UCSD-AML1 (cell line): ENCODE measurements at regions not wholly inside any gene's neighbourhood (a gene's known extent, or its start where the extent isn't known, plus 50 kb on each side); places are given as distances from the start of the nearest gene placed in this dataset.

Experiments used
- DNase-seq: peaks from one replicate; lab custom pipeline; 2025; ENCODE audit not compliant: unreplicated experiment; lab: John Stamatoyannopoulos, UW

DNA sequence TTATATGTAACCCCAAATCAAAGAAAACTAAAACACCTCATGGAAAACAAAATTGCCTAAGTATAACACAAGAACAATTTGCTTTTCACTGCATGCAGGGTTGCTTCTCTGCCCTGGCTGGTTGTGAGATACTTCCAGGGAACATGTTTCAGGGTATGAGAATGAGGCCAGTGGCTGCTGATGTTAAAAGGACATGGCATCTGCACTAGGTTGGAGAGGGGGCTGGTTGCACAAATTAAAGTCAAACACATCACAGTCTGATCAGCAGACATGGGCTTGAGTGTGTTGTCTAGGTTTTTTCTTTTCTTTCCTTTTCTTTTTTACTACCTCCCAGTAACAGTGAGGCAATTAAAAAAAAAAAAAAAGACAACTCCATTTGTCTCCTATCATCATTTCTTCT, 374.9 kb downstream of the MCTP2 start:
- DNase-seq = no peak

DNA sequence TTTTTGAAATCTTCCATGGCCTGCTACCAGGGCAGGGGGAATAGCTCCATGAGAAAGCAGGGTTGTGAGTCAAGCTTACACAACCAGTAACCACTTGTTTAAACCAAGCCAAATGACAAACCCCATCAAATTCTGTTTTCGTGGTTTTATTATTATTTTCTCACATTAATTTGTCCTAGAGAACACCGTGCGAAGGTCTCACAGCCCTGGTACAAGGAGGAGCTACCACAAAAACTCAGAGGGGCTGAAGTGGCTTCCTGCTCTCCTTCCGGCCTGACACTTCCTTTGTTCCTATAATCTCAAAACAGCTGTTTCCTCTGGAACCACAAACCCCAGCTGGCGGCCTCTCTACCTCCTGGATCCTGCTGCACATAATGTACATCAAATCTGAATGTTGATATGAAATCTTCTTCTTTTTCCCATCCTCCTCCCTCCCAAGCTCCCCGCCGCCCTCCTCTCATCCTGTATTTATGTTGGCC, 375.9 kb downstream of the MCTP2 start:
- DNase-seq = peak; percentile 73

DNA sequence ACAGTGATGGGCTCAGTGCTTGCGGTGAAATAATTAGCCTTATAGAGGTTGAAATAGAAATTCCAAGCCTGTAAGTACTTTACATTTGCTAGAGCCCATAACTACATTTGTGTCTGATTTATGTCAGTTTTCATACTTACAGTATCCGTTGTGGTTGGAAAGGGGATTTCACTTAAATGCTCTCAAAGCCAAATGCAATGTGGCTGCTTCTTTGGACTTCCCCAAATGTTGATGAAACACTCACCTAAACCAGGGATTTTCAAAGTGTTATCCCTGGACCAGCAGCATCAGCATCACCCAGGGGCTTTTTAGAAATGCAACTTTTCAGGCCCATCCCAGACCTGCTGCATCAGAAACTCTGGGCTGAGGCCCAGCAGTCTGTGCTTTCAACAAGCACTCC, 378.7 kb downstream of the MCTP2 start:
- DNase-seq = no peak

DNA sequence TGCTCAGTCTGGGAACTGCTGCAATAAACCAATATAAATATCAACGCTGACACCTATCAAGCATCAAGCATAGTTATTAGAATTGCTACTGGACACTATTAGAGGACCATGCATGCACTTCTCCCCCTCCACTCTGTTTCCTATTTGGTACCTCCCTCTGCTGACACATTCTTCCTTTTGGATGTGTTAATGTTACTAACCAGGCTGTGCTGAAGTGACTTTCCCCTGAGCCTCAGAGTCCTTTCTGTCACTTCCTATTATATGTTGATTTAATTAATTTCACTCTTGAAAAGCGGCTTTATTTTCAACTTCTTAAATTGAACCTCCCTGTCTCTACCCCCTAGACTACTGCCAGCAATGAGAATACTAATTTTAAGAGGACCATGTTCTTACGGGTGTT, 379.1 kb downstream of the MCTP2 start:
- DNase-seq = no peak

DNA sequence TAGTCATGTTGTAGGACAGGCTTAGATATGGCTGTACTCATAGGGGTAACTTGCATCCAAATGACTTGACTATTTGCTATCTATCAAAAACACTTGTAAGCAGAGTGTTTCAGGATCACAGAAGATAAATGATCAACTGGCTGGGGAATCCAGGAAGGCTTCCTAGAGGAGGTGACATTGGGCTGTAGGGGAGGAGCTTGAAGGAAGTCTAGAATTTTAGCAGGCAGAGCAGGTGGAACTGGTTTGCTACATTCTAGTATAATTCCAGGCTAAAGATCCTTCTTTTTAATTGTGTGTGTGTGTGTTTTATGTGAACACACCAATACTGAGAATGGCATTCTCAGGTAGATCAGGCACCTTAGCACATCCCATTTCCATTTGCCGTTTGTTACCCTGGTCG, 380.3 kb downstream of the MCTP2 start:
- DNase-seq = no peak

DNA sequence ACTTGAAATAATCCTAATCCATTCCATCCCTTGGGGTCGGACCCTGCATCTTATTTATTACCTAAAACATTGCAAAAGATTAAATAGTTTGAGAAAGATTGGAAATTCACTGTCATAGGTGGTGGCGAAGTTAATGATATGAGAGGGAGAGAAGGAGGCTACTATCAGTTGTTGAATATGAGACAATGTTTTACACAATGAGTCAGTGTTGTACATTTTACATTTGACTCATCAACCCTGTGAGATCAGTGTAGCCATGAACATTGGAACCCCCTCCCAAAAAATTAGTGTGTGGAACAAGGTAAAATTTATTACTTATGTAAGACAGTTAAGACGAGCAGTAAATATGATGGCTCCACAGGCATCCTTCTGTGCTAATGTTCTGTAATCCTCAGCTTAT, 384.3 kb downstream of the MCTP2 start:
- no peak for DNase-seq

DNA sequence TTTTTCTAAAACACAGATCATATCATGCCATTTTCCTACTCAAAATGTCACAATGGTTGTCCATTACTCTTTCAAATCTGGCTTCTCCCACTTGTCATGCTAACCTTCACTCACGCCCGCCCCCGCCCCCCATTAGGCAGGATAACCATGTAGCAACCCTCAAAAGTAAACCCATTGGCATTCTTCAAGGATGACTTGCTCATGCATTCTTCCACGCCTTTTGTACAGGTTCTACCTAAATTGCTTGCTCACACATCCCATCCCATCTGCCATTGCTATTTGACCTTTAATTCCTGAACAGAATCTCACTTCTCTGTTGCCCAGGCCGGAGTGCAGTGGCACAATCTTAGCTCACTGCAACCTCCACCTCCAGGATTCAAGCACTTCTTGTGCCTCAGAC, 389.3 kb downstream of the MCTP2 start:
- no peak for DNase-seq

DNA sequence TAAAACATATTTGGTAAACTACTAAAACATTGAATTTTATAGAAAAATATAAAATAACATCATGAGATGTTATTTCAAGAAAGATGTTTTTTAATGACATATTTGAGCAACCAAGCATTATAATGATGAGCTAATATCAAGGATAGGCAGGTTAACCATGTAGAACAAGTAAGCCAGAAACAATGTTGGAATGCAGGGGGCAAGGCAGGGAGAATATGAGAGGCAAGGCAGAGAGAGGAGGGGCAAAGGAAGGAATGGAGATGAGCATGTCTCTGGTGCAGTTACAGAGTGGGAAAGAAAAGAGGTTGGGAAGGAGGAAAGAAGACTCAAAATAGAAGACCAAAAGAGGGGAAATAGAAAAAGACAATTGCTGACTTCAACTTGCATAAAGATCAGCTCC, 390.4 kb downstream of the MCTP2 start:
- no peak for DNase-seq

DNA sequence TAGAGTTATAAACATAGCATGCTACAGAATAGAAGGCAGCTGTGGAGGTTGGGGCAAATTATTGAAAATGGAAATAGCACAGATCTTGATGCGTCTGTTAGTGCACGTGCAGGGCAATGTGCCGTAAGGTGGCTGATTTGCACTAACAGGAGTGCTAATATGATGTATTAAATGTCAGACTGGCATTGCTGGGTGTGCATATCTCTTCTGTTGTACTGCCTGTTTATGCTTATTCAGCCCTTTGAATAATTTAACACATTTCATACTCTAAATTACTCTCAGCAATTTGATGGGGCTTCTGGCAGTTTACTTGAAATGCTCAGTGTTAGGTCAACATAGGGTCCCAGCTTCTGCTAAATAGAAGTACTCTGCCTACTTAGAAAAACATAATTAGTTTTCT, 395.6 kb downstream of the MCTP2 start:
- DNase-seq = no peak

DNA sequence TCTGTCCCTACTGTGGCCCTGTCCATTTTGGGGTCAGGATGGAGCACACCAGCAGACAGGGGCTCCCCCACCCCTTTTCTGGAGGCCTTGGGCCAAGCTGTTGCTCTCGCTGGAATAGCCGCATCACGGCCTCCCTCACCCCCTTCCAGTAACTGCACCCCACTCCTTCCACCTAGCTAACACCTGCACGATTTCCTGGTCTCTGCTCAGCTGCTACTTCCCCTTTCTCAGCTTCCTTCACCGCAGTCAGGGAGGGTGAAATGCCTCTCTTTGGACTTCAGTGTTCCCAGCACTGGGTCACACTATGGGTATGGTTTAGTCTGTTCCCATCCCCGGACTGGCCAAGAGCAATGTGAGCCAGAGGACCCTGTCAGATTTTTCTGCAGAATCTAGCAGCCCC, 400.2 kb downstream of the MCTP2 start:
- DNase-seq = peak; percentile 23

DNA sequence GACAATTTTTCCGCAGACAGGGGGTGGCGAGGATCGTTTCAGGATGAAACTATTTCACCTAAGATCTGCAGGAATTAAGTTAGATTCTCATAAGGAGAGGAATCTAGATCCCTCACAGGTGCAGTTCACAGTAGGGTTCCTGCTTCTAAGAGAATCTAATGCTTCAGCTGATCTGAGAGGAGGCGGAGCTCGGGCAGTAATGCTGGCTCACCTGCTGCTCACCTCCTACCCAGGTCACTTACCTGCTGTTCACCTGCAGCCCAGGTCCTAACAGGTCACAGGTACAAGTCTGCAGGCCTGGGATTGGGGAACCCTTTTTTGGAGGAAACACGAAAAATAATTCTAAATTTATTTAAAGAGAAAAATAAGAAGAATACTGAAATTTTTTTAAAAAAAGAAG, 406.8 kb downstream of the MCTP2 start:
- no peak for DNase-seq

DNA sequence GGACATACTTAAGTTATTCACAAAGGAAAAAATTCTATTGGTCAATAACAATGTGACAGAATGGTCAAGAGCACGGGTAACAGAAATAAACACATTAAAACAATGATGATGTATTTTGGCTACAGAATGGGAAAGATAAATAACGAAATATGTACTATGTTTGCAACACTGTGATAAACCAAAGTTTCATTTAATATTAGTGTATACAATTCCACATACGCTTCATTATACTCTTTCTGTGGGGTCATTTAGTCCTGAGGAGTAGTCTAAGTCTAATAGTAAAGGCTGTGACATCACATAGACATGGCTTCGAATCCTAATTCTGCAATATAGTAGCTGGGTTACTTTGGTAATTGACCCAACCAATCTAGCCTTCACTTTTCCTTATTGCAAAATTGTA, 408.3 kb downstream of the MCTP2 start:
- DNase-seq = no peak

DNA sequence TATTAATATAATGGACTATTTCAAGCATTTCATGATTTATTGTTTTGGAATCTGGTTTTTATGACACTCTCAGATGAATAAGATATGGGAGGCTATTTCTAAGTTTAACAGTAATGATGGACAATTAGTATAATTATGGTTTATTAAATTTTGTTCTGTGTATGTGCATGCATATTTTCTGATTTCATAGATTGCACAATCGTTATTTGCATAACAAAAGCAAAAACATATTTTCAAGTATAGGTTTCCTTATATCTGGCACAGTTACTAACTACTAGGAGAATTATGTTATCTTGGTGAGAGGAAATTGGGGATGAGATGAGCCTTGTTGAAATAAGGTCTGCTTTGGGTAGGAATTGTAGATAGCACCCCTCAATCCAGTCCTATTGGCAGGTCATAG, 413.1 kb downstream of the MCTP2 start:
- DNase-seq = no peak

DNA sequence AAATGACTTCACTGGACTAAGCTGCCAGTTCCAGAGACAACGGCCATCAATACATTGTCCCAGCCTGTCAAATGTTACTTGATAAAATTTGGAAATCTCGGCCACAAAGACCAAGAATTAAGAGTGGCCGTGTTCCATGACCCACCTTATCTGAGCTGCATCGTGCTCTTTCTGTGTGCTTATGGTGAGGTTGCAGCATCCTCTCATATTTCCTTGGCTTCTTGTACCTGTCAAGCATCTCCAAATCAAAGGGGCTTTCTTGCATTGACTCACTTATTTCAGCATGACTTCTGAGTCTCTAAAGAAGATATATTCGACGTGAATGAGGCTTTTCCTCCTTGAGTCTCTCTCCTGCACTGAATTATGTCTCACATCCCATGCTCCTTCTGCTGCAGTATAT, 421.7 kb downstream of the MCTP2 start:
- DNase-seq = no peak

DNA sequence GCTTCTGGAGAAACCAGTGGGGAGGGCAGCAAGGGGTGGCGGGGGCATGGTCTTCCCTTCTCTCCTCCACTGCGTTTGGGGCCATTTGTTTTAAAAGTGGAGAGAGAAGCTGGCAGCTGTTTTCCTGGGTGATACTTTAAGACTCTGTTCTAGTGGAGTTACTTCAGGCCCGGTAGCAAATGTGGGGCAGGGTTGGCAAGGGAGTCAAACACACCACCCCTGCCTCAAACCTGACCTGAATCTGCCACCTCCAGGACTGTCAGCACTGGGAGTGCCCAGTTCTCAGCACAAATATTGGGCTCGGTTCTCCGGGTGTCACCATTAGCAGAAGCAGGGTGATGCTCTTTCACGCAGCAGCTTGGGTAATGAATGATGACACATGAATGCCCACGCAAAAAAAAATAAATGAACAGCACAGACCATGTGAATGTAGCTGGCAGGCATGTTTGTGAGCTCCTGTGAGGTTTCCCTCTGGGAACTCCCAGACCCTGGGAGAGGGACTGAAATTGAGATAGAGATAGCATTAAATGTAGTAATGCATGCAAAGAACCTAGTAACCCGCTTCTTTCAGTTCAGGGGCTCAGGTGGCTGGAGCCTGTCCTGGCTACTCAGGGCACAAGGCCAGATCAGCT, 424.0 kb downstream of the MCTP2 start:
- no peak for DNase-seq

DNA sequence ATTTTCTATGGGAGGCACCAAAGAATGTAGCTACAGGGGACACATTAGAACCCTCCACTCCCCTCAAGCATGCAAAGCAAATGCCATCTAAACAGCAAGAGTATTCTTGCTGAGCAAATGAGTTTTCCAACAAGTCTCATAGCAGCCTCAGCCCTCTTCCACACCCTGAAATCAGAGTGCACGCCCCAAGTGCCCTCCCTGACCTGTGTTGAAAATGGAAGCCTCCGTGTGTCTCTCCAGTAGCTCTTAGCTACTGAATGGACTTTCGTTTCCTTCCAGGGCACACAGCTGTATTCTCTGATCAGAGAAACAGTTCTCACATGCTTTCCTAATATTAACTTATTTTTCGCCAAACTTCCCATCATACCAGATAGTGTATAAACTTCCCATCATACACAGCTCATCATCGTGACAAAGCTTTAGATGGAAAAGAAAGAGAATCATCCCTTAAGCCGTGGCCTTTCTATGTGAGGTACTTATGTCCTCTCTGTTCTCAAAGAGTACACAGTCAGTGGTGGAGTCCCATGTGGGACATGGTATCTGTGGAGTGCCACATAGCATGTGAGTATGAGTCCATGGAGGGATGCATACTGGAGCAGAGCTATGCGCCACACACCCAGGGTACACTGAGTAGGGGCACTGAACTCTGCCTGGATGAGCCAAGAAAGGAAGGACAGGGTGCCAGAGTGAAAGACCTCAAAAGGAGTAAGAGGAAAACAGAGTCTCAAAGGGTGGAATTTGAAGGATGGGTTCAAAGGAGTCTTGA, 434.5 kb downstream of the MCTP2 start:
- no peak for DNase-seq

DNA sequence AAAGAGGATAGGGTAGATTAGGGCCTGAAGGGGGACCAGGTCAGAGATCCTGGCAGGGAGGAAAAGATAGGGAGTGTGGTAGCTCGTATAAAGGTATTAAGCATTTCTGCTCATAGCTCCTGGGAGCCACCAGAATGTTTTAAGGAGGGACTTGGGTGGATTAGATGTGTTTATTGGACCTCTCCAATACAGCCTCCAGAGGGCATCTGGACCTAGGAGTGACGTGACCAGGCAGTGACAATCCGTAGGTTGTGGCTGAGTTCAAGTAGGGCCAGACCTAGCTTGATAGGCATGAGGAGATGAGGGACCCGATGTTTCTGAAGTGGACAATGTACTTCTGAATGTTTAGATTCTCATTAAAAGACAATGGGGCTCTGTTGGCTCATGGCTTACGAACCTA, 435.2 kb downstream of the MCTP2 start:
- no peak for DNase-seq

DNA sequence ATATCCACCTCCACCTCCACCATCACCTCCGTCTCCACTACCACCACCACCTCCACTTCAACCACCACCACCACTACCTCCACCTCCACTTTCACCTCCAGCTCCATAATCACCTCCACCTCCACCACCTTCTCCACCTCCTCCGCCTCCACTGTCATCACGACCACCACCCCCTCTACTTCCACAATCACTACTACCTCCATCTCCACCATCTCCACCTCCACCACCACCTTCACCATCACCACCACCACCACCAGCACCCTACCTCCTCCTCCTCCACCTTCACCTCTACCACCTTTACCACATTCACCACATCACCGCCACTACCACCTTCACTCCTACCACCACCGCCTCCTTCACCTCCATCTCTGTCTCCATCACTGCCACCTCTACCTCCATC, 435.7 kb downstream of the MCTP2 start:
- no peak for DNase-seq

DNA sequence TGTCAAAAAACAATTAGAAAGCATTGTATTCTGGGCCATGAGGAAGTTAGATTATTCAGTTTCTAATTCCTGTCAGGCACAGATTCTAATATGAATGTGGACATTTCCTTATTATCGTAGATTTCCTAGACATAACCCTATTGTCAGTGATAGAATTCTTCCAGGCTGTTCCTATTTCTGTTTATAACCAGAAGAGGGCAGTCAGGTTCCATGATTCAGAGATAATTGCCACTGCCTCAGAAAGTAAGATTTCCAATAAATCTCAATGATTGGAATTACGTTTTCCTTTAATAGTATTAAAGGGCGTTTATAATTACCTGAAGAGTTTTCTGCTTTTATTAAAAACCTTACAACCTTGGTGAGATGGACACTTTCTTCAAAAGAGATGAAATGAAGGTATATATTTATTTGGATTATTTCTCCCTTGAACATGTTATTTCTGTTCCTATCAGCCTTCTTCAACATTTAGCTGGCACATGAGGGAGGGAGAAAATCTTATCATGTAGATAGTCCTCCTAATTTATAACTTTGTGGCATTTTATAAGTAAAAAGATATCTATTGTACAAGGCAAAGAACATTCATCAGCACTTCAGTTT, 439.2 kb downstream of the MCTP2 start:
- no peak for DNase-seq

DNA sequence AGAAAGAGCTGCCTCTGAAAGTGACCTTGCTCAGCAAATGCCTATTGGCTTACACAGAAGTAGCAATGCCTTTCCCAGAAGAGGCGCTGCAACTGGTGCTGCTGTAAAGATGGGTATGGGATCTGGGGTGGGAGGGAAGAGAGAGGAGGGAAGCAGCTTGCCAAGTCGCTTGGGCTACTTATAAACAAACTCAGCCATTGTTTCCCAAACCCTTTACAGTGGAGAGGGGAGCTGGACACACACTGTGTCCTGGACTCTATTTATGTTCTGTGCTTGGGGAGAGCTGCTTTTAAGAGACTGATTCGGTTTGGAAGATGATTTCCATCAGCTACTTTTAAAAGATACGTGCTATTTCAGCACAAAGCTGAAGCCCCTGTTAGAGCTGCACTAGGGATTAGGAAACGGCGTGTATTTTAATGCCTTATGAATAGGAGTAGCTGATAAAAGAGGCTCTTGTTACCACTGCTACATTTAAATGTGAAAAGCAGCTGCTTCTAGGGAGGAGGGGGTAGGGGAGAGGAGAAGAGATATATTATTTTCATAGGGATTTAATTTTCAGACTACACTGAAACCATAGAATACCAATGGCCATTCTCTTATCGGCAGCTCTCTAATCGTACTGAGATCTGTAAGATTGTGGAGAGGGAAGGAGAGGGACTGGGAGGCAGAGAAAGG, 440.6 kb downstream of the MCTP2 start:
- peak; percentile 17 for DNase-seq

DNA sequence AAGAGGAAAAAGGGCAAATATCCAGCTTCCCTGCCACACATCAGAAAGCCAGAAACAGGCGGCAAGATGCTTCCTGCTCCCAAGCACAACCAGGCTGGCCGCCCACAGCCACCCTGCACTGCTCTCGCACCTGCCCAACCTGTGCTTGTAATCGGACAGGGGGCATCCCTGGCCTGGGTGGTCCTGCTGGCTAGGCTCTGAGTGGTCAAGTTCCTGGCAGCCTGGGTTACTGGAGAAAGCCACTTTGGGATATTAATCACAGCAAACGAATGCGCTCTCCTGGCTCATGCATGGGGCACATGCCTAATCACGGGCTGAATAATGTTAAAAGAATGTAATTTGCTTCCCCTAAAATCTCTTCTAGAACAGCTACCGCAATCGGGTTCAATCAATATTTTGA, 442.4 kb downstream of the MCTP2 start:
- DNase-seq = no peak

DNA sequence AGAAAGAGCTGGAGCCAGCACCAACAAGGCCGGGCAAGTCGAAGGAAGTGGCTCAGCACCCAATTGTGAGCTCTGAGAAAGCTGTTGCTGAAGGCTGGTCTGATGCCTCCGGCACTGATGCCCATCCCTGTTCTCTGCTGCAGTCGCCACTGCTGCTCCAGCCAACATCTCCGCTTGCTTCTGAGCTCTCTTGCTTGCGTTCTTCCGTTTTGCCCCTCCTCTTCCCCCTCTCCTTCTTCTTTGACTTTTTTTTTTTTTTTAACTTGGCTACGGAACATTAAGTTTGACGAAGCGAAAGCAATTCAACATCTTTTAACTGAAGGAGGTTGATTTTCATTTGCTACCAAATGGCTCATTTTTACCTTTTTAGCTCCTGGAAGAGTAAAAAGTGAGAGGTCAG, 442.9 kb downstream of the MCTP2 start:
- no peak for DNase-seq
